ENCODE measurements at regions not wholly inside any gene's neighbourhood (a gene's known extent, or its start where the extent isn't known, plus 50 kb on each side); places are given as distances from the start of the nearest gene placed in this dataset.
"Not testable (repeated sequence)": the region's sequence is repeated elsewhere in the genome, so short reads cannot be mapped to it uniquely, and the experiment has no call there.

DNA sequence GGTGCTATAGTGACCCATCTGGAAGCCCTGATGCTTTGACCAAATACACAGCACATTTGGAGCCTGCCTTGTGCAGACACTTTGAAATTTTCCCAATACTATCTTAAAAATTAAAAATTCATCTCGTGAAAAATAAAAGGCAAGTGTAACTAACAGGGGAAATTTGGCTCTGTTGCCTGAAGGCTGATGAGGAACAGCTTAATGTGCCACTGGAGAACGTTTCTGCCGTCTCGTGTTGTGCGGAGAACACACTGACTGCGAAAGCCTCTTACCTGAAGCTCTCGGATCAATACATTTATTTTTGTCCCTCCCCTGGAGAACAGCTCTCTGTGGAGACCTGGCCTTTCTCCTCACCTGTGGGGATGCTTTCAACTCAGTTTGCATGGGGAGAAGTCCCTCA, 77.2 kb upstream of the CHST15 start:
- TF ChIP-seq, protein P1, sequence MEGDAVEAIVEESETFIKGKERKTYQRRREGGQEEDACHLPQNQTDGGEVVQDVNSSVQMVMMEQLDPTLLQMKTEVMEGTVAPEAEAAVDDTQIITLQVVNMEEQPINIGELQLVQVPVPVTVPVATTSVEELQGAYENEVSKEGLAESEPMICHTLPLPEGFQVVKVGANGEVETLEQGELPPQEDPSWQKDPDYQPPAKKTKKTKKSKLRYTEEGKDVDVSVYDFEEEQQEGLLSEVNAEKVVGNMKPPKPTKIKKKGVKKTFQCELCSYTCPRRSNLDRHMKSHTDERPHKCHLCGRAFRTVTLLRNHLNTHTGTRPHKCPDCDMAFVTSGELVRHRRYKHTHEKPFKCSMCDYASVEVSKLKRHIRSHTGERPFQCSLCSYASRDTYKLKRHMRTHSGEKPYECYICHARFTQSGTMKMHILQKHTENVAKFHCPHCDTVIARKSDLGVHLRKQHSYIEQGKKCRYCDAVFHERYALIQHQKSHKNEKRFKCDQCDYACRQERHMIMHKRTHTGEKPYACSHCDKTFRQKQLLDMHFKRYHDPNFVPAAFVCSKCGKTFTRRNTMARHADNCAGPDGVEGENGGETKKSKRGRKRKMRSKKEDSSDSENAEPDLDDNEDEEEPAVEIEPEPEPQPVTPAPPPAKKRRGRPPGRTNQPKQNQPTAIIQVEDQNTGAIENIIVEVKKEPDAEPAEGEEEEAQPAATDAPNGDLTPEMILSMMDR (IDR thresholded peaks at IDR 0.05; ENCODE audit: control extremely low read depth, extremely low read depth, low read depth, missing control alignments): no peak
- CTCF ChIA-PET: interaction anchor here (1.4 kb wide), 2 partner anchors 22 to 52 kb away, joined by 3 to 6 read pairs; no protein-coding TSS in a partner anchor
- DNase-seq (ENCODE audit: extremely low spot score): no peak
- POLR2A ChIA-PET: no interaction called here

DNA sequence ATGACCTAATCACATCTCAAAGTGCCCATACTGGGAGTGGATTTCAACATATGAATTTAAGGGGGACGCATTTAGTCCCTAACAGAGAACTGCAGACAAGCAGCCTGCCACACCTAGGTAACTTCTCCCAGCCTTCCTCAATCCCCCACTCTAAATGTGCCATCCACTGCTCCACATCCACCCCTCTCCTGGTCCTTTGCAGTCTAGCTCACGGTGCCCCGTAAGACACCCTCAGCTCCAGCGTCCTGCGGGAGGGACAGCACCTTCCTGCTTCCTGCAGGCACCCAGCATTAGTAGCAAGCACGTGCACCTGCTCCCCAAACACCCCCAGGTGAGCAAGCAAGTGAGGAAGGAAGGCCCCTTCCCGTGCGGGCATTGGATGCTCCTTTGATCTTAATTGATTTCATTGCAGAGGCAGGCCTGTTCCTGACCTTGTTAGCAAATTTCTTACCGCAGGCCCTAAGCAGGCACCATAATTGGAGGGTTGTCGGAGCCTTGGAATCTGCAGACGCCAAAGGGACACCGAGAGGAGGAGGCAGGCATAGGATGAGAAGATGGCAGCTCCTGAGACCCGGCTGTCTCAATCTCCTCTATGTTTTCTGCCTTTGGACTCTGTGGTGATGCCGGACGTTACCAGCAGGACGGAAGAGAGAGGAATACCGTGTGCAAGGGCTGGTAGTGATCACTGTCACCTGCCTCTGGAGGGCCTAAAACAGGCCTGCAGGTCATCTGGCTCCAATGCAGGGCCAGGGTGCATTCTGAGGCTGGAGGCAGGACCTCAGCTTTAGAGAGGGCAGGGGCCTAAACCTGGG, 75.8 kb upstream of the CHST15 start:
- CTCF ChIA-PET: interaction anchor here (1.4 kb wide), 1 partner anchor 54 kb away, joined by 3 read pairs; no protein-coding TSS in a partner anchor
- POLR2A ChIA-PET: no interaction called here
- TF ChIP-seq, protein P1 (IDR thresholded peaks at IDR 0.05; ENCODE audit: control extremely low read depth, extremely low read depth, low read depth, missing control alignments): no peak
- DNase-seq (ENCODE audit: extremely low spot score): no peak

DNA sequence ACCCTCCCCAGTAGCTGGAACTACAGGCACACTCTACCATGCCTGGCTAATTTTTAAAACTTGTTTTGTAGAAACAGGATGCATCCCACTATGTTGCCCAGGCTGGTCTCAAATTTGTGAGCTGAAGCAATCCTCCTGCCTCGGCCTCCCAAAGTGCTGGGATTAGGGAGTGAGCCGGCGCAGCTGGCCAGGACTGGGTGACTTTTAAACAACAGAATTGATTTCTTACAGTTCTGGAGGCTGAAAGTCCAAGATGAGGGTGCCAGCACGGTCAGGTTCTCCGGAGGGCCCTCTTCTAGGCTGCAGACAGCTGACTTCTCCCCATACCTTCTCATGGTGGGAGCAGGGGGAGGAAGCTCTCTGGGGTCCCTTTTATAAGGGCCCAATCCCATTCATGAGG, 75.2 kb upstream of the CHST15 start:
- TF ChIP-seq, protein P1 (IDR thresholded peaks at IDR 0.05; ENCODE audit: control extremely low read depth, extremely low read depth, low read depth, missing control alignments): no peak
- ChIA-PET POLR2A (no interaction called here), CTCF (no interaction called here)
- no peak for DNase-seq (ENCODE audit: extremely low spot score)

DNA sequence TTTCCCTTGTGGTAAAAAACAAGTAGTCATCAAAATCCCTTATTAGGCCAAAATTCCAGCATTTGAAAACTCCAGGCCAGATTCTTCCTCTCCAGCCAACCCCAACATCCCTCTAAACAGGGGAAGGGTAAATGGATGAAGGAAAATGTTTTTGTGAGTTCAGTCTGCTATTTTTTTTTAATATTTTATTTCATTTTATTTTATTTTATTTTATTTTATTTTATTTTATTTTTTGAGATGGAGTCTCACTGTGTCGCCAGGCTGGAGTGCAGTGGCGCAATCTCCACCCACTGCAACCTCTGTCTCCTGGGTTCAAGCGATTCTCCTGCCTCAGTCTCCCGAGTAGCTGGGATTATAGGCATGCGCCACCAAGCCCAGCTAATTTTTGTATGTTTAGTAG, 74.5 kb upstream of the CHST15 start:
- DNase-seq (ENCODE audit: extremely low spot score); POLR2A ChIA-PET; CTCF ChIA-PET: not testable (repeated sequence)

DNA sequence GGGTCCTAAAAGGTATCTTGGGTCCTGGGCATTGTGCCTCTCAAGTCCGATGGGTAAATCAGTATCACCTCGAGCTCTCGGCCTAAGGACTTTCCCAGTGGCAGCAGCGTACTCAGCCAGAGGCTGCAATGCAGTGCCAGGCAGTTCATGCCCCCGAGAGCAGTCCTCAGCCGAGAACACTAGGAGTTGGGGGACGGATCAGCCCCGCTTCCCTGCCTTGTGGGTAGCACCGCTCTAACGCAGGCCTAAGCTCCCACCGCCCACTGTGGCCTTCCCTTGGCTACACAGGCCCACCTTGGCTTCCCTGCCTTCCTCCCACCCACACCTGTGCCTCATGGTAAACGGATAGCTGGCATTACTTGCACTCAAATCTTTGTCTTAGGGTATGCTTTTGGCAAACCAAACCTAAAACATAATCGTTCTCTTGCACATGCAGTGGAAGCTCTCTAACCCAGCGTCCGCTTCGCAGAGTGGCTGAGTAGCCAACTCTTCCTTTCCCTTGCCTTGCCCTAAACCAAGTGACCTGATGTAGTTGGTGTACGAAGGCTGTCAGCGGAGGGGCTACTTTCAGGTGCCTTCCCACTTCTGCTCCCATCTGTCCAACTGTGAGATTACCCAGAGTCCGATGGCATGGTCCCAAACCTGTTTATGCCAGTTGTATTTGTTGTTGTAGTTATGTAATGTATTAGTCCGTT, 73.2 kb upstream of the CHST15 start:
- DNase-seq (ENCODE audit: extremely low spot score): no peak
- TF ChIP-seq, protein P1 (IDR thresholded peaks at IDR 0.05; ENCODE audit: control extremely low read depth, extremely low read depth, low read depth, missing control alignments): no peak
- ChIA-PET POLR2A (no interaction called here), CTCF (no interaction called here)

DNA sequence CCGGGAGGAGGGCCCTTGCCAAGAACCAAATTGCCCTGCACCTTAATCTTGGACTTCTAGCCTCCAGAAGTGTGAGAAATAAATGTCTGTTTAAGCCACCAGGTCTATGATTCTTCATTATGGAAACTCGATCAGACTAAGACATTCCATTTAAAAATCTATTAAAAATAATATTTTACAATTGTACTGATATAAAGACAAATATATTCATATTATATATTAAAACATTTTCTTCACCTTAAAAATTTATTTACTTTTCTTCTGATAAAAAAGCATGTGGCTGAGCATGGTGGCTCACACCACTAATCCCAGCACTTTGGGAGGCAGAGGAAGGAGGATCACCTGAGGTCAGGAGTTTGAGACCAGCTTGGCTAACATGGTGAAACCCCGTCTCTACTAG, 72.4 kb upstream of the CHST15 start:
- no peak for DNase-seq (ENCODE audit: extremely low spot score)
- ChIA-PET CTCF (no interaction called here), POLR2A (no interaction called here)
- TF ChIP-seq, protein P1 (IDR thresholded peaks at IDR 0.05; ENCODE audit: control extremely low read depth, extremely low read depth, low read depth, missing control alignments): no peak

DNA sequence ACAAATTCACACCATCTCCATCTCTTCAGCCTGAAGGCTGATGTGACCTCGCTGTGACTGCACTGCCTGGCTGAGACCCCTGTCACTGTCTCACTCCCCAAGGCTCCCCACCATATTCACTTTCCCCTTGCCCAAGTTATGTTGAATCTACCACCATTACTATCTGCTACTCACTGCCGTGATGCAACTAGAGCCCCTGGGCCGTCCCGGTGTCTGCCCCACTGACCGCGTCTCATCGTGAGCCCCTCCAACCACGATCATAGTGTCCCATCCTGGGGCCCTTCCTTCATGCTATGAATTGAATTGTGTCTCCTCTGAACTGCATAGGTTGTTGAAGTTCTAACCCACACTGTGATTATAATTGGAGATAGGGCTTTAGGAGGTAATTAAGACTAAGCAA, 71.9 kb upstream of the CHST15 start:
- POLR2A ChIA-PET: no interaction called here
- no peak for DNase-seq (ENCODE audit: extremely low spot score)
- TF ChIP-seq, protein P1 (IDR thresholded peaks at IDR 0.05; ENCODE audit: control extremely low read depth, extremely low read depth, low read depth, missing control alignments): no peak
- CTCF ChIA-PET: no interaction called here

Data from GM10248 (cell line).